ENCODE measurements at regions not wholly inside any gene's neighbourhood (a gene's known extent, or its start where the extent isn't known, plus 50 kb on each side); places are given as distances from the start of the nearest gene placed in this dataset.

DNA sequence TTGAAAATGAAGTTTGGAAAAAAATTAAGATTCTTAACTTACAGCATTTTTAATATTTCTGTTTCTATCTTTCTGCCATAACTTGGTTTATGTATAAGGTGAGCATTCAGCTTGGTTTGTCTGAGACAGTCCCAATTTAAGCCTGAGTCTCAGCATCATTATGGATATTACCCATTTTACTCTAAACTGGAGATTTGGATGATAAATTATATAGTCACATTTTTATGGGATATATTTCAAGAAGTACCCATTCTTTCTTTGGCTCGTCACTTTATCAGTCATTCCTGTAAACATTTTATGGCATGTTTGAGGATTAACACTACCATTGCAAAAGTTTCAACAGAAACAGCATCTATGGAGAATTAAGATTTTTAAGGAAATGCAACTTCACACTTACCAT lies 1129.0 kb upstream of the PCDH9 start:
- H3K27me3 ChIP-seq = no peaks in the 10 kb centered on the region

DNA sequence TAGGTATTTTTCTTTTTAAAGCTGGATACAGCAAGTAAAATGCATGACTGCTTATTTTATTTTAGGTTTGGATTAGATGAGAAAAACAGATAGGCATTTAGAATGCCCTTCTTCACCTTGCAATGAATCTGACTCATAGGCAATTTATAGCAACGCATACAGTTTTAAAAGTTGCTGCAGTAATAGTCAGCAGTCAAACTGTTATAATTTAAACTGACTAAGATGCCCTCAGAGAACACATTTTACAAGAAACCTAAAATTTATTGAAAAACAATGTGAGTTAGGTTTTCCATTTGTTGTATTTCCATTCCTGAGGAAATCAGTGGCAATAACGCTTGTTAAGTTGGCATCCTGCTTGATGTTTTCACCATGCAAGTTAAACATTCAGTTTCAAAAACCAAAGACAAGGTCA lies 1128.2 kb upstream of the PCDH9 start:
- 77 to 85% methylated on average over 2 of the region's 2 CpGs for WGBS, 2 donors
- no peaks in the 10 kb centered on the region for H3K36me3 ChIP-seq
- H3K4me1 ChIP-seq = no peaks in the 10 kb centered on the region
- H3K27ac ChIP-seq = no peak overlapping the region
- H3K9me3 ChIP-seq = no peaks in the 10 kb centered on the region
- no peak for DNase-seq
- intact Hi-C loops (cut with DNase I) = no loop called here
- H3K4me3 ChIP-seq (replicated peaks in 1 of 3) = no peak overlapping the region
- H3K27me3 ChIP-seq = no peaks in the 10 kb centered on the region
- no peak for TF ChIP-seq POLR2A (IDR thresholded peaks at IDR 0.05)
- TF ChIP-seq, protein P1, sequence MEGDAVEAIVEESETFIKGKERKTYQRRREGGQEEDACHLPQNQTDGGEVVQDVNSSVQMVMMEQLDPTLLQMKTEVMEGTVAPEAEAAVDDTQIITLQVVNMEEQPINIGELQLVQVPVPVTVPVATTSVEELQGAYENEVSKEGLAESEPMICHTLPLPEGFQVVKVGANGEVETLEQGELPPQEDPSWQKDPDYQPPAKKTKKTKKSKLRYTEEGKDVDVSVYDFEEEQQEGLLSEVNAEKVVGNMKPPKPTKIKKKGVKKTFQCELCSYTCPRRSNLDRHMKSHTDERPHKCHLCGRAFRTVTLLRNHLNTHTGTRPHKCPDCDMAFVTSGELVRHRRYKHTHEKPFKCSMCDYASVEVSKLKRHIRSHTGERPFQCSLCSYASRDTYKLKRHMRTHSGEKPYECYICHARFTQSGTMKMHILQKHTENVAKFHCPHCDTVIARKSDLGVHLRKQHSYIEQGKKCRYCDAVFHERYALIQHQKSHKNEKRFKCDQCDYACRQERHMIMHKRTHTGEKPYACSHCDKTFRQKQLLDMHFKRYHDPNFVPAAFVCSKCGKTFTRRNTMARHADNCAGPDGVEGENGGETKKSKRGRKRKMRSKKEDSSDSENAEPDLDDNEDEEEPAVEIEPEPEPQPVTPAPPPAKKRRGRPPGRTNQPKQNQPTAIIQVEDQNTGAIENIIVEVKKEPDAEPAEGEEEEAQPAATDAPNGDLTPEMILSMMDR (IDR thresholded peaks at IDR 0.05) = no peak

More for the DNA sequence above, 1129.0 kb upstream of the PCDH9 start:
- WGBS, 2 donors = 80 to 85% methylated on average over 1 of the region's 1 CpG
- no peak overlapping the region for H3K4me3 ChIP-seq (replicated peaks in 1 of 3)
- H3K36me3 ChIP-seq = no peaks in the 10 kb centered on the region
- no peaks in the 10 kb centered on the region for H3K4me1 ChIP-seq
- no peak for DNase-seq
- H3K9me3 ChIP-seq = no peaks in the 10 kb centered on the region
- TF ChIP-seq POLR2A (IDR thresholded peaks at IDR 0.05) = no peak
- TF ChIP-seq, protein P1 (IDR thresholded peaks at IDR 0.05) = no peak
- intact Hi-C loops (cut with DNase I) = no loop called here
- no peak overlapping the region for H3K27ac ChIP-seq

DNA sequence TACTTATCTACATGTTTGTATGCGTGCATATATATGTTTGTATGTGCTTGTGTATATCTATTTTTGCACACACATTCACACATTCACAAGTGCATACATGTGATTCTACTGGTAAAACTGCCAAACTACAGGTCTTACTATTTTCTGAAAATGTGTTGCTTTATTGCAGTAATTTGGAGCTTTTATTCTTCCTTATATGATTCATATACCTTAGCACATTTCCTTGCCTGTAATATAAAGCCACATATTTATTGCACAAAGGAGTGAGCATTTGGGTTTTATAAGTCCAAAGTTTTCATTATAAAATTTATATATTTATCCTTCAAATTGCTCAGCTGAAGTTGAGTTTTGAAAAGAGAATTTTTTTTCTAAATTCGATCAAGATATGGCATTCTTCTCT lies 1120.4 kb upstream of the PCDH9 start:
- Histone ChIP-seq H3K4me1 (no peaks in the 10 kb centered on the region), H3K4me3 (replicated peaks in 1 of 3) (no peak overlapping the region), H3K36me3 (no peaks in the 10 kb centered on the region), H3K27ac (no peak overlapping the region), H3K27me3 (no peaks in the 10 kb centered on the region), H3K9me3 (no peaks in the 10 kb centered on the region)
- DNase-seq = no peak
- TF ChIP-seq, protein P1 (IDR thresholded peaks at IDR 0.05) = no peak
- TF ChIP-seq POLR2A (IDR thresholded peaks at IDR 0.05) = no peak
- WGBS, 2 donors = 85 to 86% methylated on average over 2 of the region's 2 CpGs
- intact Hi-C loops (cut with DNase I) = no loop called here

DNA sequence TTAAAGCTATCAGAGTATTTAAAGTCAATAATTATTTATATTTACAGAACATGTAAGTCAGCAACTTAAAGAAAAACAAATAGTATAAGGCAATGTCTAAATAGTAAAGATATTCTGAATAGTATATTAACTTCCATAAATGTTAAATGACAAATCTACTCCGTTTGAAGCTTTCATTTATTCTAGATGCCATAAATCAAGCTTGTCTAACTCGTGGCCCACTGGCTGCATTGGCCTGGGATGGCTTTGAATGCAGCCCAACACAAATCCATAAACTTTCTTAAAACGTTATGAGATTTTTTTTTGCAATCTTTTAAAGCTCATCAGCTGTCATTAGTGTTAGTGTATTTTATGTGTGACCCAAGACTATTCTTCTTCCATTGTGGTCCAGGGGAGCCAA lies 1117.1 kb upstream of the PCDH9 start:
- H3K27ac ChIP-seq = no peak overlapping the region
- H3K36me3 ChIP-seq = no peaks in the 10 kb centered on the region
- TF ChIP-seq, protein P1 (IDR thresholded peaks at IDR 0.05) = no peak
- TF ChIP-seq POLR2A (IDR thresholded peaks at IDR 0.05) = no peak
- no peaks in the 10 kb centered on the region for H3K9me3 ChIP-seq
- H3K4me1 ChIP-seq = no peaks in the 10 kb centered on the region
- no peaks in the 10 kb centered on the region for H3K27me3 ChIP-seq
- H3K4me3 ChIP-seq (replicated peaks in 1 of 3) = no peak overlapping the region
- no peak for DNase-seq
- intact Hi-C loops (cut with DNase I) = no loop called here
- 55 to 65% methylated on average over 3 of the region's 3 CpGs for WGBS, 2 donors

DNA sequence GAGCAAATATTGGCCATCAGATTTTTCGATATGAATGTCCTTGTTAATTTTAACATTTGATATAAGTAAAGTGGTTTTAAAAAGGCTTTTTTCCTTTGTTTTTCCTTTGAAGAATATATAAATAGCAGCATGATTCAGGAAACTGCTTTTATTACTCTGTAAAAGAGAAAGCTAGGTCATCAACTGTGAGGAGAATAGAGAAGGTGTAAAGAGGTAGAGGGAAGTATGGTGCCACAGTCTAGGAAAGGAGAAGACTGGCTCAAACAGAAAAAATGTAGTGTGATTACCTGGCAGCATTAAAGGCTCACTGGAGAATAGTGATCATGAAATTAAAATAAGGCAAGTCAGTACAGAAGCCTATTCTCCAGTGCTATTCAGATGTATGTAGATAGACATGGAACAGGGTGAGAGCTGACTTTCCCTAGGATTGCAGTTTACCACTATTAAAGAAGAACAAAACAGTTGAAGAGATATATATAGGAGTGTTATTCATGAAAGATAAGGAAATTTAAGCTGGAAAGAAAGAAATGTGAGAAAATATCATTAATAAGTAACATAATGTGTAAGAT lies 1115.9 kb upstream of the PCDH9 start:
- Histone ChIP-seq H3K9me3 (no peaks in the 10 kb centered on the region), H3K4me3 (replicated peaks in 1 of 3) (no peak overlapping the region), H3K27me3 (no peaks in the 10 kb centered on the region), H3K4me1 (no peaks in the 10 kb centered on the region), H3K36me3 (no peaks in the 10 kb centered on the region), H3K27ac (no peak overlapping the region)
- intact Hi-C loops (cut with DNase I) = no loop called here
- WGBS, 2 donors = 80 to 89% methylated on average over 1 of the region's 1 CpG
- DNase-seq = no peak
- no peak for TF ChIP-seq POLR2A (IDR thresholded peaks at IDR 0.05)
- TF ChIP-seq, protein P1 (IDR thresholded peaks at IDR 0.05) = no peak
